Smooth muscle cell (in vitro differentiated cells): ENCODE measurements at regions not wholly inside any gene's neighbourhood (a gene's known extent, or its start where the extent isn't known, plus 50 kb on each side); places are given as distances from the start of the nearest gene placed in this dataset.

Experiments used
- DNase-seq: peaks from one replicate; lab custom pipeline; 2025; ENCODE audit not compliant: unreplicated experiment; lab: John Stamatoyannopoulos, UW
- H2AFZ ChIP-seq: fragments of 200-600 bp; sonication (generic); 2 replicates; pipeline ENCODE4 v1.6.0; 2016; ENCODE audit warnings: antibody characterized with exemption, low read depth, mild to moderate bottlenecking
- H3F3A ChIP-seq: fragments of 200-600 bp; sonication (generic); 2 replicates; pipeline ENCODE4 v1.6.0; 2017; ENCODE audit warnings: antibody characterized with exemption, low read depth
- H3K27ac ChIP-seq: fragments of 200-600 bp; sonication (generic); 2 replicates; pipeline ENCODE4 v1.5.1; 2016; ENCODE audit warnings: low read depth, mild to moderate bottlenecking
- H3K27me3 ChIP-seq: fragments of 200-600 bp; sonication (generic); 2 replicates; pipeline ENCODE4 v1.6.1; 2016; ENCODE audit warnings: low read depth, mild to moderate bottlenecking
- H3K36me3 ChIP-seq: fragments of 200-600 bp; sonication (generic); 2 replicates; pipeline ENCODE4 v1.5.1; 2016; ENCODE audit warnings: low read depth
- H3K4me1 ChIP-seq: fragments of 200-600 bp; sonication (generic); 2 replicates; pipeline ENCODE4 v1.5.1; 2016; ENCODE audit warnings: low read depth
- H3K4me2 ChIP-seq: fragments of 200-600 bp; sonication (generic); 2 replicates; pipeline ENCODE4 v1.6.0; 2016; ENCODE audit warnings: mild to moderate bottlenecking
- H3K4me3 ChIP-seq: fragments of 200-600 bp; sonication (generic); 2 replicates; pipeline ENCODE4 v1.5.1; 2016; ENCODE audit warnings: mild to moderate bottlenecking
- H3K79me2 ChIP-seq: fragments of 200-600 bp; sonication (generic); 2 replicates; pipeline ENCODE4 v1.6.0; 2016; ENCODE audit warnings: low read depth, mild to moderate bottlenecking
- H3K9ac ChIP-seq: fragments of 200-600 bp; sonication (generic); 2 replicates; pipeline ENCODE4 v1.6.0; 2016; ENCODE audit warnings: low read depth
- H3K9me3 ChIP-seq: fragments of 200-600 bp; sonication (generic); replicated peaks from 2 replicates; pipeline ENCODE4 v1.5.1; 2016; ENCODE audit warnings: low read depth
- H4K20me1 ChIP-seq: fragments of 200-600 bp; sonication (generic); 2 replicates; pipeline ENCODE4 v1.6.0; 2016; ENCODE audit warnings: low read depth
- CTCF ChIP-seq: fragments of 200-600 bp; sonication (generic); IDR thresholded peaks from 2 replicates; pipeline ENCODE4 v1.5.1; 2017; ENCODE audit warnings: borderline replicate concordance, mild to moderate bottlenecking, antibody characterized with exemption; ENCODE audit not compliant: insufficient read depth, poor library complexity, severe bottlenecking
- WGBS: methylation state at CpG from one replicate; pipeline ENCODE4 v1.1.7; 2016; ENCODE audit warnings: low lambda C conversion rate; 5-methylcytosine and 5-hydroxymethylcytosine counted together

- TF ChIP-seq CTCF = no peak
- Histone ChIP-seq H3K4me3 (no peak overlapping the region), H3K27ac (no peak overlapping the region), H3K9me3 (no peaks in the 10 kb centered on the region), H3K4me2 (no peak overlapping the region), H3F3A (no peaks in the 10 kb centered on the region), H4K20me1 (no peaks in the 10 kb centered on the region), H2AFZ (no peak overlapping the region), H3K36me3 (no peaks in the 10 kb centered on the region), H3K4me1 (peaks cover 24% of the 10 kb centered on the region), H3K27me3 (no peaks in the 10 kb centered on the region), H3K79me2 (no peaks in the 10 kb centered on the region), H3K9ac (no peak overlapping the region)
- DNase-seq = no peak
Observed at GRCh38 chr2:183292028-183292427, 167.8 kb downstream of the NUP35 start.

GRCh38 chr2:183339311-183339710 is 215.1 kb downstream of the NUP35 start:
- H3F3A ChIP-seq = no peaks in the 10 kb centered on the region
- no peak overlapping the region for H3K27ac ChIP-seq
- DNase-seq = no peak
- H4K20me1 ChIP-seq = no peaks in the 10 kb centered on the region
- no peaks in the 10 kb centered on the region for H3K27me3 ChIP-seq
- no peaks in the 10 kb centered on the region for H3K4me1 ChIP-seq
- 95% methylated on average over 1 of the region's 1 CpG for WGBS
- H3K4me2 ChIP-seq = no peak overlapping the region
- no peak for TF ChIP-seq CTCF
- H3K4me3 ChIP-seq = no peak overlapping the region
- H3K9me3 ChIP-seq = no peaks in the 10 kb centered on the region
- H3K36me3 ChIP-seq = no peaks in the 10 kb centered on the region
- H2AFZ ChIP-seq = no peak overlapping the region
- H3K9ac ChIP-seq = no peak overlapping the region
- no peaks in the 10 kb centered on the region for H3K79me2 ChIP-seq

DNA sequence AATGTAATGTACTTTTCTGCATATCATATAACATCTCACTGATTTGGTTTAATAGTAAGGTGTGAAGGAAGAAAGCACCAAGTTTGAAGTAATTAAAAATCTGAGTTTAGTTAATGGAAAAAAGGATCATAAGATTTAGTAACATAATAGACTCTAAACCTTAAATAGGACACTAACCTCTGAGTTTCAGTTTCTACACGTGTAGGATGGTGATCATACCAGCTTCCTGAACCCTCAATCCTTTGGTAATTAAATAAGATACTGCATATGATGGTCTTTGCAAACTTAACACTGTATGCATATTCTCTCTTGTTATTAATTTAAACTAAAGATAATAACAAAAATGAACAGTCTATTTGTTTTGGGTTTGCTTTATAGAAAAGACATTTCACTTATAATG is 216.8 kb downstream of the NUP35 start:
- no peaks in the 10 kb centered on the region for H3F3A ChIP-seq
- DNase-seq = no peak
- no peak overlapping the region for H2AFZ ChIP-seq
- no peak for TF ChIP-seq CTCF
- H3K36me3 ChIP-seq = no peaks in the 10 kb centered on the region
- H3K27me3 ChIP-seq = no peaks in the 10 kb centered on the region
- no peaks in the 10 kb centered on the region for H3K79me2 ChIP-seq
- H3K4me1 ChIP-seq = no peaks in the 10 kb centered on the region
- 82% methylated on average over 1 of the region's 1 CpG for WGBS
- no peaks in the 10 kb centered on the region for H4K20me1 ChIP-seq
- H3K9me3 ChIP-seq = no peaks in the 10 kb centered on the region
- H3K9ac ChIP-seq = no peak overlapping the region
- H3K4me2 ChIP-seq = no peak overlapping the region
- no peak overlapping the region for H3K4me3 ChIP-seq
- H3K27ac ChIP-seq = no peak overlapping the region

DNA sequence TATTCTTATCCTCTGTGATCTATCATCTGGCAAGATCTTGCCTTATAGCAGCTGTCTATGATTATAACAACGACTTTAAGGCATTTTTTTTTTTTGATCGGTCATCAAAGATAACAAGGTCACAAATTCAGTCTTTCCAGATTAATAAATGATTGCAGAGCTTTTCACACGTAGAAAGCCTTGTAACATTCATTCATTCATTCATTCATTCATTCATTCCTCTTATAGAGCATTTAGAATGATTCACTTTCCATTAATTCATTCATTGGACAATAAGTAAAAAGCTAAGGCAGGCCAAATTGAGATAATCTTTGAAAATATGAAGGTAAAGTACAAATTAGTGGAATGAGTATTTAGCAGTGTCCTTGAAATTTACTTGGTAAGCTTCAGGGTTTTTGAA is 223.7 kb downstream of the NUP35 start:
- H3K36me3 ChIP-seq = no peaks in the 10 kb centered on the region
- no peak for TF ChIP-seq CTCF
- no peaks in the 10 kb centered on the region for H3K27me3 ChIP-seq
- no peaks in the 10 kb centered on the region for H4K20me1 ChIP-seq
- H3F3A ChIP-seq = no peaks in the 10 kb centered on the region
- no peaks in the 10 kb centered on the region for H3K79me2 ChIP-seq
- no peaks in the 10 kb centered on the region for H3K9me3 ChIP-seq
- H2AFZ ChIP-seq = no peak overlapping the region
- H3K4me1 ChIP-seq = no peaks in the 10 kb centered on the region
- 91% methylated on average over 3 of the region's 3 CpGs for WGBS
- DNase-seq = no peak
- no peak overlapping the region for H3K27ac ChIP-seq
- H3K9ac ChIP-seq = no peak overlapping the region
- no peak overlapping the region for H3K4me3 ChIP-seq
- H3K4me2 ChIP-seq = no peak overlapping the region
